WERI-Rb-1 (cell line): ENCODE measurements at regions not wholly inside any gene's neighbourhood (a gene's known extent, or its start where the extent isn't known, plus 50 kb on each side); places are given as distances from the start of the nearest gene placed in this dataset.
A peak's percentile ranks its signal among the peaks of the same experiment; 100 is the strongest.

Experiments used
- DNase-seq: peaks from one replicate; pipeline ENCODE4 v3.0.0-alpha.2; 2020
- H3K27ac ChIP-seq: fragments of 250-450 bp; sonication (Bioruptor Pico); 2 replicates; pipeline ENCODE4 v1.5.1; 2020; ENCODE audit warnings: mild to moderate bottlenecking, moderate library complexity
- H3K27me3 ChIP-seq: fragments of 250-450 bp; sonication (Bioruptor Pico); 2 replicates; pipeline ENCODE4 v1.5.1; 2021; ENCODE audit warnings: mild to moderate bottlenecking, low read depth, moderate library complexity; ENCODE audit not compliant: insufficient read depth, severe bottlenecking
- H3K36me3 ChIP-seq: fragments of 250-450 bp; sonication (Bioruptor Pico); 2 replicates; pipeline ENCODE4 v1.5.1; 2020; ENCODE audit warnings: mild to moderate bottlenecking, moderate library complexity
- H3K4me3 ChIP-seq: 2 replicates; pipeline ENCODE4 v1.5.1; 2011; ENCODE audit warnings: low read depth, mild to moderate bottlenecking, control low read depth, low read length
- H3K9me3 ChIP-seq: fragments of 250-450 bp; sonication (Bioruptor Pico); 2 replicates; pipeline ENCODE4 v1.5.1; 2021; ENCODE audit warnings: mild to moderate bottlenecking, moderate library complexity; ENCODE audit not compliant: severe bottlenecking
- CTCF ChIP-seq: IDR thresholded peaks from 2 replicates; pipeline ENCODE4 v1.5.1; 2011; ENCODE audit warnings: low read depth, mild to moderate bottlenecking, control low read depth, inconsistent platforms, low read length

GRCh38 chr12:25637752-25638151 lies 84.7 kb upstream of the LMNTD1 start:
- H3K4me3 ChIP-seq: no peak overlapping the region
- H3K36me3 ChIP-seq: no peaks in the 10 kb centered on the region
- H3K27ac ChIP-seq: no peak overlapping the region
- no peaks in the 10 kb centered on the region for H3K27me3 ChIP-seq
- no peak for TF ChIP-seq CTCF
- peaks cover 3% of the 10 kb centered on the region for H3K9me3 ChIP-seq
- DNase-seq: no peak

GRCh38 chr12:25639406-25639805 lies 86.3 kb upstream of the LMNTD1 start:
- peaks cover 3% of the 10 kb centered on the region for H3K9me3 ChIP-seq
- no peak overlapping the region for H3K4me3 ChIP-seq
- TF ChIP-seq CTCF: no peak
- no peaks in the 10 kb centered on the region for H3K27me3 ChIP-seq
- DNase-seq: no peak
- H3K27ac ChIP-seq: no peak overlapping the region
- no peaks in the 10 kb centered on the region for H3K36me3 ChIP-seq

GRCh38 chr12:25644979-25645378 lies 91.9 kb upstream of the LMNTD1 start:
- Histone ChIP-seq H3K4me3 (no peak overlapping the region), H3K27ac (no peak overlapping the region), H3K9me3 (no peaks in the 10 kb centered on the region), H3K27me3 (no peaks in the 10 kb centered on the region), H3K36me3 (no peaks in the 10 kb centered on the region)
- DNase-seq: no peak
- no peak for TF ChIP-seq CTCF

- Histone ChIP-seq H3K9me3 (no peaks in the 10 kb centered on the region), H3K27ac (no peak overlapping the region), H3K27me3 (no peaks in the 10 kb centered on the region), H3K36me3 (no peaks in the 10 kb centered on the region), H3K4me3 (no peak overlapping the region)
- DNase-seq: no peak
- no peak for TF ChIP-seq CTCF
Measured at GRCh38 chr12:25645427-25645826, 92.3 kb upstream of the LMNTD1 start.

GRCh38 chr12:25651931-25652330 lies 98.8 kb upstream of the LMNTD1 start:
- no peak for TF ChIP-seq CTCF
- H3K27me3 ChIP-seq: no peaks in the 10 kb centered on the region
- H3K36me3 ChIP-seq: no peaks in the 10 kb centered on the region
- H3K27ac ChIP-seq: no peak overlapping the region
- H3K4me3 ChIP-seq: no peak overlapping the region
- H3K9me3 ChIP-seq: no peaks in the 10 kb centered on the region
- DNase-seq: no peak

- Histone ChIP-seq H3K27me3 (no peaks in the 10 kb centered on the region), H3K9me3 (no peaks in the 10 kb centered on the region), H3K4me3 (no peak overlapping the region), H3K27ac (no peak overlapping the region), H3K36me3 (no peaks in the 10 kb centered on the region)
- TF ChIP-seq CTCF: no peak
- DNase-seq: peak; percentile 62
Measured at GRCh38 chr12:25652371-25652770, 99.3 kb upstream of the LMNTD1 start.
